ENCODE measurements at regions not wholly inside any gene's neighbourhood (a gene's known extent, or its start where the extent isn't known, plus 50 kb on each side); places are given as distances from the start of the nearest gene placed in this dataset.

- TF ChIP-seq, protein P1, sequence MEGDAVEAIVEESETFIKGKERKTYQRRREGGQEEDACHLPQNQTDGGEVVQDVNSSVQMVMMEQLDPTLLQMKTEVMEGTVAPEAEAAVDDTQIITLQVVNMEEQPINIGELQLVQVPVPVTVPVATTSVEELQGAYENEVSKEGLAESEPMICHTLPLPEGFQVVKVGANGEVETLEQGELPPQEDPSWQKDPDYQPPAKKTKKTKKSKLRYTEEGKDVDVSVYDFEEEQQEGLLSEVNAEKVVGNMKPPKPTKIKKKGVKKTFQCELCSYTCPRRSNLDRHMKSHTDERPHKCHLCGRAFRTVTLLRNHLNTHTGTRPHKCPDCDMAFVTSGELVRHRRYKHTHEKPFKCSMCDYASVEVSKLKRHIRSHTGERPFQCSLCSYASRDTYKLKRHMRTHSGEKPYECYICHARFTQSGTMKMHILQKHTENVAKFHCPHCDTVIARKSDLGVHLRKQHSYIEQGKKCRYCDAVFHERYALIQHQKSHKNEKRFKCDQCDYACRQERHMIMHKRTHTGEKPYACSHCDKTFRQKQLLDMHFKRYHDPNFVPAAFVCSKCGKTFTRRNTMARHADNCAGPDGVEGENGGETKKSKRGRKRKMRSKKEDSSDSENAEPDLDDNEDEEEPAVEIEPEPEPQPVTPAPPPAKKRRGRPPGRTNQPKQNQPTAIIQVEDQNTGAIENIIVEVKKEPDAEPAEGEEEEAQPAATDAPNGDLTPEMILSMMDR (IDR thresholded peaks at IDR 0.05) = no peak
- TF ChIP-seq EP300 (IDR thresholded peaks at IDR 0.05) = no peak
- no peak for TF ChIP-seq POLR2A (IDR thresholded peaks at IDR 0.05)
- no peak for TF ChIP-seq POLR2AphosphoS5 (IDR thresholded peaks at IDR 0.05)
Measured at GRCh38 chr21:20108016-20108415, 890.2 kb upstream of the NCAM2 start.
